ENCODE measurements at regions not wholly inside any gene's neighbourhood (a gene's known extent, or its start where the extent isn't known, plus 50 kb on each side); places are given as distances from the start of the nearest gene placed in this dataset.

GRCh38 chr11:29023761-29024160 is 915.6 kb downstream of the METTL15 start:
- TF ChIP-seq, protein P1, sequence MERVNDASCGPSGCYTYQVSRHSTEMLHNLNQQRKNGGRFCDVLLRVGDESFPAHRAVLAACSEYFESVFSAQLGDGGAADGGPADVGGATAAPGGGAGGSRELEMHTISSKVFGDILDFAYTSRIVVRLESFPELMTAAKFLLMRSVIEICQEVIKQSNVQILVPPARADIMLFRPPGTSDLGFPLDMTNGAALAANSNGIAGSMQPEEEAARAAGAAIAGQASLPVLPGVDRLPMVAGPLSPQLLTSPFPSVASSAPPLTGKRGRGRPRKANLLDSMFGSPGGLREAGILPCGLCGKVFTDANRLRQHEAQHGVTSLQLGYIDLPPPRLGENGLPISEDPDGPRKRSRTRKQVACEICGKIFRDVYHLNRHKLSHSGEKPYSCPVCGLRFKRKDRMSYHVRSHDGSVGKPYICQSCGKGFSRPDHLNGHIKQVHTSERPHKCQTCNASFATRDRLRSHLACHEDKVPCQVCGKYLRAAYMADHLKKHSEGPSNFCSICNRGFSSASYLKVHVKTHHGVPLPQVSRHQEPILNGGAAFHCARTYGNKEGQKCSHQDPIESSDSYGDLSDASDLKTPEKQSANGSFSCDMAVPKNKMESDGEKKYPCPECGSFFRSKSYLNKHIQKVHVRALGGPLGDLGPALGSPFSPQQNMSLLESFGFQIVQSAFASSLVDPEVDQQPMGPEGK (CRISPR knock-in tag; IDR thresholded peaks at IDR 0.05; ENCODE audit: borderline replicate concordance) = no peak
- TF ChIP-seq RARB (CRISPR knock-in tag; IDR thresholded peaks at IDR 0.05) (no peak), BACH2 (CRISPR knock-in tag; IDR thresholded peaks at IDR 0.05; ENCODE audit: borderline replicate concordance) (no peak), ZFP30 (CRISPR knock-in tag; IDR thresholded peaks at IDR 0.05) (no peak), PPARA (CRISPR knock-in tag; IDR thresholded peaks at IDR 0.05; ENCODE audit: borderline replicate concordance) (no peak), ARNTL (CRISPR knock-in tag; IDR thresholded peaks at IDR 0.05; ENCODE audit: borderline replicate concordance, low read depth) (no peak), ZFP3 (CRISPR knock-in tag; IDR thresholded peaks at IDR 0.05) (no peak), ISL1 (CRISPR knock-in tag; IDR thresholded peaks at IDR 0.05) (no peak), SNAI2 (CRISPR knock-in tag; IDR thresholded peaks at IDR 0.05) (no peak)
- TF ChIP-seq, protein P2, sequence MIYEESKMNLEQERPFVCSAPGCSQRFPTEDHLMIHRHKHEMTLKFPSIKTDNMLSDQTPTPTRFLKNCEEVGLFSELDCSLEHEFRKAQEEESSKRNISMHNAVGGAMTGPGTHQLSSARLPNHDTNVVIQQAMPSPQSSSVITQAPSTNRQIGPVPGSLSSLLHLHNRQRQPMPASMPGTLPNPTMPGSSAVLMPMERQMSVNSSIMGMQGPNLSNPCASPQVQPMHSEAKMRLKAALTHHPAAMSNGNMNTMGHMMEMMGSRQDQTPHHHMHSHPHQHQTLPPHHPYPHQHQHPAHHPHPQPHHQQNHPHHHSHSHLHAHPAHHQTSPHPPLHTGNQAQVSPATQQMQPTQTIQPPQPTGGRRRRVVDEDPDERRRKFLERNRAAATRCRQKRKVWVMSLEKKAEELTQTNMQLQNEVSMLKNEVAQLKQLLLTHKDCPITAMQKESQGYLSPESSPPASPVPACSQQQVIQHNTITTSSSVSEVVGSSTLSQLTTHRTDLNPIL (CRISPR knock-in tag; IDR thresholded peaks at IDR 0.05; ENCODE audit: low read depth) = no peak
